GM21367 (cell line): ENCODE measurements at regions not wholly inside any gene's neighbourhood (a gene's known extent, or its start where the extent isn't known, plus 50 kb on each side); places are given as distances from the start of the nearest gene placed in this dataset.

Experiments
- ATAC-seq: cut with Tn5 transposase; IDR thresholded peaks from one replicate; pipeline ENCODE4 v1.9.1; 2021; ENCODE audit not compliant: unreplicated experiment

- no peak for ATAC-seq
Observed at GRCh38 chr17:74149597-74150427, 53.7 kb upstream of the RPL38 start.

GRCh38 chr17:74150428-74151025 lies 53.0 kb upstream of the RPL38 start:
- ATAC-seq: no peak

GRCh38 chr17:74151551-74152315 lies 51.7 kb upstream of the RPL38 start:
- ATAC-seq: no peak

- no peak for ATAC-seq
Observed at GRCh38 chr17:74152591-74153455, 50.7 kb upstream of the RPL38 start.

GRCh38 chr17:74153456-74153810 lies 50.0 kb upstream of the RPL38 start:
- ATAC-seq: no peak
